Natural killer cell (primary cell): ENCODE measurements at regions not wholly inside any gene's neighbourhood (a gene's known extent, or its start where the extent isn't known, plus 50 kb on each side); places are given as distances from the start of the nearest gene placed in this dataset.

ENCODE experiments used
- ATAC-seq, 3 donors: fragments of 150-1000 bp in 2 of 3; fragments of 200-7000 bp in 1 of 3; cut with Tn5 transposase; 1 replicate in 1 of 3; 2 replicates in 2 of 3; pipeline ENCODE4 v1.10.0; 2021; ENCODE audit warnings: mild to moderate bottlenecking in 2 of 3, moderate library complexity in 2 of 3
- DNase-seq, 2 donors: peaks; one replicate each; pipeline versions ENCODE4 v3.0.0 to v3.0.0-alpha.2; 2013 to 2021; ENCODE audit warnings: mixed read lengths in 1 of 2
- H3K27ac ChIP-seq: one replicate; pipeline ENCODE4 v1.5.1; 2013; ENCODE audit warnings: mild to moderate bottlenecking, low read length
- H3K27me3 ChIP-seq: one replicate; pipeline ENCODE4 v1.6.1; 2013; ENCODE audit warnings: low read length; ENCODE audit not compliant: control insufficient read depth, insufficient read depth
- H3K36me3 ChIP-seq: one replicate; pipeline ENCODE4 v1.6.1; 2013; ENCODE audit warnings: low read length; ENCODE audit not compliant: control insufficient read depth, insufficient read depth
- H3K4me1 ChIP-seq: one replicate; pipeline ENCODE4 v1.6.1; 2013; ENCODE audit warnings: low read length; ENCODE audit not compliant: control insufficient read depth, insufficient read depth
- H3K4me3 ChIP-seq: one replicate; pipeline ENCODE4 v1.5.1; 2013; ENCODE audit warnings: low read length
- H3K9me3 ChIP-seq: one replicate; pipeline ENCODE4 v1.6.1; 2013; ENCODE audit warnings: low read length; ENCODE audit not compliant: control insufficient read depth, insufficient read depth
- H3K27ac Mint-ChIP-seq, 2 donors: one replicate each; pipeline ENCODE4 v1.8.0; 2022; ENCODE audit warnings: mild to moderate bottlenecking in 2 of 2, mixed read lengths in 2 of 2, moderate library complexity in 1 of 2
- H3K27me3 Mint-ChIP-seq, 2 donors: one replicate each; pipeline ENCODE4 v1.8.0; 2022; ENCODE audit warnings: low read depth in 2 of 2, mixed read lengths in 2 of 2
- H3K36me3 Mint-ChIP-seq: one replicate; pipeline ENCODE4 v1.8.0; 2022; ENCODE audit warnings: mixed read lengths
- H3K4me1 Mint-ChIP-seq, 2 donors: one replicate each; pipeline ENCODE4 v1.8.0; 2022; ENCODE audit warnings: mixed read lengths in 2 of 2
- H3K4me3 Mint-ChIP-seq: one replicate; pipeline ENCODE4 v1.8.0; 2022; ENCODE audit warnings: mild to moderate bottlenecking, moderate library complexity, mixed read lengths
- H3K9me3 Mint-ChIP-seq, 2 donors: one replicate each; pipeline ENCODE4 v1.8.0; 2022; ENCODE audit warnings: mixed read lengths in 2 of 2
- WGBS: methylation state at CpG from one replicate; pipeline ENCODE4 v1.1.7; 2013; ENCODE audit warnings: missing lambda C conversion rate; ENCODE audit not compliant: insufficient coverage; 5-methylcytosine and 5-hydroxymethylcytosine counted together
- intact Hi-C: fragments of 100-400 bp; cut with micrococcal nuclease; formaldehyde crosslinking; loops from one replicate; pipeline ENCODE4 v1.14.2; 2022
- TF ChIP-seq, protein P1 (sequence below): fragments of 200-600 bp; IDR thresholded peaks from one replicate; pipeline ENCODE4 v1.8.0; 2022; ENCODE audit warnings: antibody characterized with exemption

DNA sequence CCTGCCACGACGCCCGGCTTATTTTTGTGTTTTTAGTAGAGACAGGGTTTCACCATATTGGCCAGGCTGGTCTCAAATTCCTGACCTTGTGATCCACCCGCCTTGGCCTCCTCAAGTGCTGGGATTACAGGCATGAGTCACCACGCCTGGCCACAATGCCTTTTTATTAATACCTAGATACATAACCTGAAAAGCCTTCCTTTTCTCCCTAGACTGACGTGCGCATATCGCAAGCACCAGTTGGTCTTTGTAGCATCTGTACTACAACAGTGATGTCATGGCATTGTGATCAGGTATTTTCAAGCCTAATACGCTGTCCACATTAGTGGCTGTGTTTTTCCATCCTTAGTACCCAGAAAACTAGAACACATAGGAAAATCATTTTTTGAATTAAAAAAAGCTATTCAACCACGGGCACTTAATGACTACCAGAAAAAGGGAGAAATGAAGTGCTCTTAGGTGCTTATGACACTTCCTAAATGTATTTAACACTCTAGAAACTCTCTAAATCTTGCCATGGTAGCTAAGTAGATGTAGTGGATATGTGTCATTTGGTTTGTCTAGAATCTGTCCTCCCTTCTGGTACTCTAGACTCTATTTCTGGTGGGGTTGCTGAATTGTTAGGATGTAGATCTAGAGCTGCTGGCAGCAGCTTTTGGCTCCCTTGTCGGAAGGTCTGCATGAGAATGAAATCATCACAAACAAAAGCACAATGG, 707.8 kb downstream of the STIM2 start:
- H3K27me3 Mint-ChIP-seq, result no peaks in the 10 kb centered on the region
- H3K36me3 Mint-ChIP-seq, result no peaks in the 10 kb centered on the region
- peaks cover 7 to 9% of the 10 kb centered on the region in 2 donors for H3K9me3 Mint-ChIP-seq
- H3K27me3 ChIP-seq, result no peaks in the 10 kb centered on the region
- H3K4me3 ChIP-seq, result no peak overlapping the region
- H3K27ac Mint-ChIP-seq, result no peak overlapping the region
- no peaks in the 10 kb centered on the region for H3K4me1 ChIP-seq
- H3K4me1 Mint-ChIP-seq, result no peaks in the 10 kb centered on the region
- no peak overlapping the region for H3K27ac ChIP-seq
- TF ChIP-seq, protein P1, sequence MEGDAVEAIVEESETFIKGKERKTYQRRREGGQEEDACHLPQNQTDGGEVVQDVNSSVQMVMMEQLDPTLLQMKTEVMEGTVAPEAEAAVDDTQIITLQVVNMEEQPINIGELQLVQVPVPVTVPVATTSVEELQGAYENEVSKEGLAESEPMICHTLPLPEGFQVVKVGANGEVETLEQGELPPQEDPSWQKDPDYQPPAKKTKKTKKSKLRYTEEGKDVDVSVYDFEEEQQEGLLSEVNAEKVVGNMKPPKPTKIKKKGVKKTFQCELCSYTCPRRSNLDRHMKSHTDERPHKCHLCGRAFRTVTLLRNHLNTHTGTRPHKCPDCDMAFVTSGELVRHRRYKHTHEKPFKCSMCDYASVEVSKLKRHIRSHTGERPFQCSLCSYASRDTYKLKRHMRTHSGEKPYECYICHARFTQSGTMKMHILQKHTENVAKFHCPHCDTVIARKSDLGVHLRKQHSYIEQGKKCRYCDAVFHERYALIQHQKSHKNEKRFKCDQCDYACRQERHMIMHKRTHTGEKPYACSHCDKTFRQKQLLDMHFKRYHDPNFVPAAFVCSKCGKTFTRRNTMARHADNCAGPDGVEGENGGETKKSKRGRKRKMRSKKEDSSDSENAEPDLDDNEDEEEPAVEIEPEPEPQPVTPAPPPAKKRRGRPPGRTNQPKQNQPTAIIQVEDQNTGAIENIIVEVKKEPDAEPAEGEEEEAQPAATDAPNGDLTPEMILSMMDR, result no peak
- H3K9me3 ChIP-seq, result no peaks in the 10 kb centered on the region
- intact Hi-C loops, result no loop called here
- 93% methylated on average over 10 of the region's 11 CpGs for WGBS
- ATAC-seq (no peak), DNase-seq (no peak)
- no peak overlapping the region for H3K4me3 Mint-ChIP-seq
- H3K36me3 ChIP-seq, result no peaks in the 10 kb centered on the region

DNA sequence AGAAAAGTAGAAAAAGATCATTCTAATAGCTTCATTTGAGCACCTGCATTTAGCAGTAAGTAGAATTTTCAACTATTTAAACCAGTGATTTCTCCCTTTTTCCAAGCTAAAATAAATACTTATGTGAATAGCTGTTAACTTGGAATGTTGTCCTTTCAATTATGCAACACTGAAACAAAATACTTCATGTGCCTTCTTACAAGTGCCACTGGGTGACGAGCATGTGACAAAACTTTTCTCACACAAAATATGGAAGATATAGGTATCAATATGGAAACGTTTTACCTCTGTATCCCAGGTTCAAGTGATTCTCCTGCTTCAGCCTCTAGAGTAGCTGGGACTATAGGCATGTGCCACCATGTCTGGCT, 708.3 kb downstream of the STIM2 start:
- Histone ChIP-seq H3K36me3 (no peaks in the 10 kb centered on the region), H3K9me3 (no peaks in the 10 kb centered on the region), H3K27ac (no peak overlapping the region), H3K4me3 (no peak overlapping the region), H3K4me1 (no peaks in the 10 kb centered on the region), H3K27me3 (no peaks in the 10 kb centered on the region)
- TF ChIP-seq, protein P1, result no peak
- no peak overlapping the region for H3K4me3 Mint-ChIP-seq
- no peak overlapping the region for H3K27ac Mint-ChIP-seq
- no peaks in the 10 kb centered on the region for H3K4me1 Mint-ChIP-seq
- WGBS, result 63% methylated on average over 1 of the region's 2 CpGs
- no peaks in the 10 kb centered on the region for H3K36me3 Mint-ChIP-seq
- no peak for DNase-seq
- intact Hi-C loops, result no loop called here
- H3K27me3 Mint-ChIP-seq, result no peaks in the 10 kb centered on the region
- peaks cover 7 to 9% of the 10 kb centered on the region in 2 donors for H3K9me3 Mint-ChIP-seq
- no peak for ATAC-seq

DNA sequence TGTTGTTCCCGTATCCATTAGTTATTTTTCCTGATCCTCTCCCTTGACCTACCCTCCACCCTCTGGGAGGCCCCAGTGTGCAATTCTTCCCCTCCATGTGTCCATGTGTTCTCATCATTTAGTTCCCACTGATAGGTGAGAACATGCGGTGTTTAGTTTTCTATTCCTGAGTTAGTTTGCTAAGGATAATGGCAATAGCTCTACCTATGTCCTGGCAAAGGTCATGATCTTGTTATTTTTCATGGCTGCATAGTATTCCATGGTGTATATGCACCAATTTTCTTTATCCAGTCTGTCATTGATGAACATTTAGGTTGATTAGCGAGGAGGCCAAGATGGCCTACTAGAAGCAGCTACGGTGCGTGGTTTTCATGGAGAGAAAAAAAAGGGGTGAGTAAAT, 714.1 kb downstream of the STIM2 start:
- Histone ChIP-seq H3K4me3 (no peak overlapping the region), H3K27ac (no peak overlapping the region), H3K36me3 (no peaks in the 10 kb centered on the region), H3K9me3 (no peaks in the 10 kb centered on the region), H3K4me1 (no peaks in the 10 kb centered on the region), H3K27me3 (no peaks in the 10 kb centered on the region)
- DNase-seq (no peak), ATAC-seq (no peak)
- Mint-ChIP-seq H3K36me3 (no peaks in the 10 kb centered on the region), H3K9me3 (peaks cover 12 to 13% of the 10 kb centered on the region in 2 donors), H3K27ac (no peak overlapping the region), H3K27me3 (no peaks in the 10 kb centered on the region), H3K4me3 (no peak overlapping the region), H3K4me1 (no peaks in the 10 kb centered on the region)
- WGBS, result 98% methylated on average over 5 of the region's 5 CpGs
- intact Hi-C loops, result no loop called here
- TF ChIP-seq, protein P1, result no peak

DNA sequence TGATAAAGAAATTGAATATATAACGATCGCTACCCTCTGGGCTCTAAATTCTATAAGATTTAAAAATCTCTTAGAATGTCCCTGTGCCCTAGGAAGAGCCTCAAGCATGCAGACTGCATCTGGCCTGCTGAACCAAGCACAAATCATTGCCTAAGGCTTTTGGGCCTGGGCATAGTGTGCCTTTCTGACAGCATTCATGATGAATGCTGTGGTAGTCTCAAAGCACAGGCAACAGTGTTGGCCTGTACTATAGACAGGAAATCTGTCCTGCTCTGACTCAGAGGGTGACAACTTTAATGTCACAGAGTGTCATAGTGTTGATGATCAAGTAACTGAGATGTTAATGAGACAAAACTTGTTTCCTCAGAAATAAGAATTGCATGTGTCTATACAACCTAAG, 717.3 kb downstream of the STIM2 start:
- Mint-ChIP-seq H3K4me3 (no peak overlapping the region), H3K27ac (no peak overlapping the region), H3K4me1 (no peaks in the 10 kb centered on the region), H3K9me3 (peaks cover 8 to 10% of the 10 kb centered on the region in 2 donors), H3K36me3 (no peaks in the 10 kb centered on the region), H3K27me3 (no peaks in the 10 kb centered on the region)
- ATAC-seq (no peak), DNase-seq (no peak)
- Histone ChIP-seq H3K36me3 (no peaks in the 10 kb centered on the region), H3K4me1 (no peaks in the 10 kb centered on the region), H3K4me3 (no peak overlapping the region), H3K27me3 (no peaks in the 10 kb centered on the region), H3K27ac (no peak overlapping the region), H3K9me3 (no peaks in the 10 kb centered on the region)
- TF ChIP-seq, protein P1, result no peak
- intact Hi-C loops, result no loop called here
- WGBS, result 100% methylated on average over 2 of the region's 2 CpGs
